ENCODE measurements at regions not wholly inside any gene's neighbourhood (a gene's known extent, or its start where the extent isn't known, plus 50 kb on each side); places are given as distances from the start of the nearest gene placed in this dataset.
"Not testable (repeated sequence)": the region's sequence is repeated elsewhere in the genome, so short reads cannot be mapped to it uniquely, and the experiment has no call there.

DNA sequence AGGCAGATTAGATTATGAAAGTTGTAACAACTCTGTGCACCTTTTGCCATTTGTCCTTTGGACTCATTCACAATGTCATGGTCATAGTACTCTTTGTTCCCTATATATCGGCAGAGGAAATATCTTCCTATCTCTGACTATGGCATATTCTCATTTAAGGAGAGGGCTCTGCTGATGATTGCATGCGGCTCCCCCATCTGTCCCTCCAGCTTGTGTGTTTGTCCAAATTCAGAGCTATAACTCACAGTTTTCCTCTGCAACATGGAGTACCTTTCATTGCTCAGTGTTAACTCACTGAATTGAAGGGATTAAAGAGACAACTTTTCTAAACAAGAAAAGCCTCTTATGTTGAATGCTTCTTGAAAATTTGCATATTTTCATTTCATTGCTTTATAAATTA is 145.5 kb downstream of the OTUD1 start:
- Mint-ChIP-seq H3K4me1 (no peaks in the 10 kb centered on the region), H3K4me3 (no peak overlapping the region), H3K27ac (no peak overlapping the region), H3K27me3 (peaks cover 2% of the 10 kb centered on the region), H3K36me3 (no peaks in the 10 kb centered on the region), H3K9me3 (peaks cover 0 to 8% (median 4%) of the 10 kb centered on the region in 3 donors)

DNA sequence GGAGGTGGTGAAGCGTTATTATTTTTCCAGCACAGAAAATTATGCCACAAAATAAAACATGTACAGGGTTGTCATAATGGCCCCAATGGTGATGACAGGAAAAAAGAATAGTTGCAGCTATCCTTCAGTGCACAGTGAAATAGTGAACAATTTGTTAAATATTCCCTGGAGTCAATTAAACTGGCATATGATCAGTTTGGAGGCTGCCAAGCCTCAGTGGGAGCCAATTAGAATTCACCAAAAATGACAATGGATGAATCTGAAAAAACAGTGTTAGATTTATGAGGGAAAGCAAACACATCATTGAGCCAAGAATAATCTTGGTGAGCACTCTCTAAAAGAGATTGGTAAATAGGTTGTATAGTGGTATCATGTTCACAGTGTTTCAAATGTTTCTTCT is 146.3 kb downstream of the OTUD1 start:
- H3K4me1 Mint-ChIP-seq: no peaks in the 10 kb centered on the region
- H3K4me3 Mint-ChIP-seq: no peak overlapping the region
- peaks cover 0 to 8% (median 4%) of the 10 kb centered on the region in 3 donors for H3K9me3 Mint-ChIP-seq
- H3K36me3 Mint-ChIP-seq: no peaks in the 10 kb centered on the region
- H3K27me3 Mint-ChIP-seq: no peaks in the 10 kb centered on the region
- H3K27ac Mint-ChIP-seq: no peak overlapping the region

DNA sequence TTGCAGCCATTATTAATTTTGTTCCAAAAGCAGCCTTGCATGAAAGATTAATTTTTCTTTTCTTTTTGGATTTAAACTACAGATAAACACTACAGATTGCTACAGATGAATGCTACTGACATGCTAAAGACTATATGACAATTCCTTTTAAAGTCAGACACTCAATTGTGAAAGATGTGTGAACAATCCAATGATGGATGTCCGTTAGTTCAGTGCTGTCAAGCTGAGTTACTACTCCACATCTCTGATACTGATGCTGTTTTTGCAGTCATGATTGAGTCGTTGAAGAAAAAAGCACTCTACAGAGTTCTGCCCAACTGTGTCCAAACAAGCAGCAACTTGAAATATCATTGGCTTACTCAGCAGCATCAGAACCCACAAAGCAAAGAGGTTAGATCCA is 146.8 kb downstream of the OTUD1 start:
- H3K36me3 Mint-ChIP-seq: no peaks in the 10 kb centered on the region
- H3K9me3 Mint-ChIP-seq: peaks cover 0 to 8% (median 4%) of the 10 kb centered on the region in 3 donors
- no peaks in the 10 kb centered on the region for H3K27me3 Mint-ChIP-seq
- H3K4me1 Mint-ChIP-seq: no peaks in the 10 kb centered on the region
- H3K4me3 Mint-ChIP-seq: no peak overlapping the region
- H3K27ac Mint-ChIP-seq: no peak overlapping the region

DNA sequence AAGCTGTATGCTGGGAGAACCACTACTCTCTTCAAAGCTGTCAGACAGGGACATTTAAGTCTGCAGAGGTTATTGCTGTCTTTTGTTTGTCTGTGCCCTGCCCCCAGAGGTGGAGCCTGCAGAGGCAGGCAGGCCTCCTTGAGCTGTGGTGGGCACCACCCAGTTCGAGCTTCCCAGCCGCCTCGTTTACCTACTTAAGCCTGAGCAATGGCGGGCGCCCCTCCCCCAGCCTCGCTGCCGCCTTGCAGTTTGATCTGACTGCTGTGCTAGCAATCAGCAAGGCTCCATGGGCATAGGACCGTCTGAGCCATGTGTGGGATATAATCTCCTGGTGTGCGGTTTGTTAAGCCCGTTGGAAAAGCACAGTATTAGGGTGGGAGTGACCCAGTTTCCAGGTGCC is 156.4 kb downstream of the OTUD1 start:
- not testable (repeated sequence) for H3K4me1 Mint-ChIP-seq, H3K27ac Mint-ChIP-seq, H3K36me3 Mint-ChIP-seq, H3K27me3 Mint-ChIP-seq, H3K9me3 Mint-ChIP-seq, H3K4me3 Mint-ChIP-seq

DNA sequence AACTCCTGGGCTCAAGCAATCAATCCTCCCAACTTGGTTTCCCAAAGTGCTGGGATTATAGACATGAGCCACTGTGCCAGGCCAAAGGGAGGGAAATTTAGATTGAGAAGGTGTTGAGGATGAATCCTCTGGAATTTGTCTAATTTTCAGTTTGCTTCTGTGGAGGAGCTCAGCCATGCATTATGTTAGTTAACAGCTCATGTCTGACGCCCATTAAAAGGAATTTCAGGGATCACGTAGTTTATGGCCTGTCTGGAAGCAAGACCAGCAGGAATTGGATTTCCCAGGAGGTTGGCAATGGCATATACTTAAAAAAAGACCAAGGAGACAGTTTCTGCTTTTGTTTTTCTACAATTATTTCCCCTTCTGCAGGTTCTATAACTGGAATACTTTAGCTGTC is 165.7 kb downstream of the OTUD1 start:
- Mint-ChIP-seq H3K27ac (no peak overlapping the region), H3K27me3 (peaks cover 6% of the 10 kb centered on the region), H3K4me1 (no peaks in the 10 kb centered on the region), H3K4me3 (no peak overlapping the region), H3K9me3 (no peaks in the 10 kb centered on the region), H3K36me3 (no peaks in the 10 kb centered on the region)

DNA sequence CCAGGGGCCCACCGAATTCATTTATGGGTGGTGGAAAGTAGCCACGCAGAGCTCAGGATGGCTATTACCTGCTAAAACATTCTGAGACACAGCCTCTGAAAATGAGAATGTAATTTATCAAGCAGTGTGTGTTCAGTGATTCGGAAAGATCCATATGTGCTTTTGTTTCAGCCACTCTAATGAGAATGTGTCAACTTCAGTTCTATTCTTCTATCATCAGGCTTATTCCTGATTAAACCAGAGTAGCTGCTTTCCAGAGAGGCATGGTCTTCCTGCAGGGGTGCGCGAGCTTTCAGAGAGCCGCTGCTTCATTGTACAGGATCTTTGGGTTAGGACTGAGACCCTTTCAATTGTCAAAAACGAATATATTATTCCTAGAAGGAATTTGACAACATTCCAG is 167.6 kb downstream of the OTUD1 start:
- Mint-ChIP-seq H3K4me1 (no peaks in the 10 kb centered on the region), H3K27me3 (peaks cover 6% of the 10 kb centered on the region), H3K9me3 (no peaks in the 10 kb centered on the region), H3K36me3 (no peaks in the 10 kb centered on the region), H3K4me3 (no peak overlapping the region), H3K27ac (no peak overlapping the region)

DNA sequence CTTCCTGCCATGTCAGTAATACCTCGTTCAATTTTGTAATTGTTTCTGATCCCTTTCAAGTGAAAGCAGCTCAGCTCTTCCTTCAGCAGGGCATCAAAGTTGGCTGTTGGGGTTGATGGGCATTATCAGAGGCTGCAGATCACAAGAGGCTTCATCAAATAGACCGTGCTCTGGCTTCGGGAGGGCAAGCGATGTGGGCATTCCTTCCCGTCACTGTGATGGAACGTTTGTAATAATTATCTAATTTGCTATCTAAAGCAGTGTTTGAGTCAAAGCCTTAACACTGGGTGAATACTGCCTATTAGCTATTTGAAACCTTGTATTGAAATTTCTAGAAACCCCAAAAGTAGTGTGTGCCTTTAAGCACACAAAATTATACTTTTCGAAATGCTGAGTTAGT is 170.1 kb downstream of the OTUD1 start:
- Mint-ChIP-seq H3K36me3 (no peaks in the 10 kb centered on the region), H3K9me3 (no peaks in the 10 kb centered on the region), H3K27me3 (no peaks in the 10 kb centered on the region), H3K4me3 (no peak overlapping the region), H3K27ac (no peak overlapping the region), H3K4me1 (peaks cover 0 to 1% (median 0%) of the 10 kb centered on the region in 3 donors)

DNA sequence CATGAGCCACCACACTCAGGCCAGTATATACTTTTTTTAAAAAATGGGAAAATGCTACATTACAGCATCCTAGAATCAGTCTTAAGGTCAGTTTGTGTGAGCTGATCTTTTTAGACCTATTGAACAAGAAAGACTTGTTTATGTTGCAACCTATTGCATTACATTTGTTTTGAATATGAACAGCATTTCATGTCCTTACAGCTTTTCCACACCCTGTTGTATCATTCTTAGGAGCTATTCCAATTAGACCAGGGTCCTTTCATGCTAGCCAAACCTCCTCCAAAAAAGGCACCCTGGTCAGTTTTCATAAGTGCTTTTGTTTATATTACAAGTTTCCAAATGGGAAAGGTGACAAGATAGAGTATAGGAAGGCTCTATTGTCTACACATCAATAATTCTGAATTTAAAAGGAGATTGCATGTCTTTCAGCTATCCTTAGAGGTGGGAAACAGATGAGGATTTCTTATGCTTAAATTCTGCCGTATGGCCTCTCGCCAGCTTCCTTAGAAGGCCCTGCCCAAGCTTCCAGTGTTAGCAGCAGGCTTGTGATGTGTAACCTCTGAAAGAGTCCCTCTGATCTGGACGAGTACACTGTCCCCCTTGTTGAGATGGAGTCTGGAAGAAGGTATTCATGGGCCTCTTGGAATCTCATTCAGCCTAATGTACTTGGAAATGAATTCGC is 171.9 kb downstream of the OTUD1 start:
- no peaks in the 10 kb centered on the region for H3K9me3 Mint-ChIP-seq
- no peaks in the 10 kb centered on the region for H3K27me3 Mint-ChIP-seq

DNA sequence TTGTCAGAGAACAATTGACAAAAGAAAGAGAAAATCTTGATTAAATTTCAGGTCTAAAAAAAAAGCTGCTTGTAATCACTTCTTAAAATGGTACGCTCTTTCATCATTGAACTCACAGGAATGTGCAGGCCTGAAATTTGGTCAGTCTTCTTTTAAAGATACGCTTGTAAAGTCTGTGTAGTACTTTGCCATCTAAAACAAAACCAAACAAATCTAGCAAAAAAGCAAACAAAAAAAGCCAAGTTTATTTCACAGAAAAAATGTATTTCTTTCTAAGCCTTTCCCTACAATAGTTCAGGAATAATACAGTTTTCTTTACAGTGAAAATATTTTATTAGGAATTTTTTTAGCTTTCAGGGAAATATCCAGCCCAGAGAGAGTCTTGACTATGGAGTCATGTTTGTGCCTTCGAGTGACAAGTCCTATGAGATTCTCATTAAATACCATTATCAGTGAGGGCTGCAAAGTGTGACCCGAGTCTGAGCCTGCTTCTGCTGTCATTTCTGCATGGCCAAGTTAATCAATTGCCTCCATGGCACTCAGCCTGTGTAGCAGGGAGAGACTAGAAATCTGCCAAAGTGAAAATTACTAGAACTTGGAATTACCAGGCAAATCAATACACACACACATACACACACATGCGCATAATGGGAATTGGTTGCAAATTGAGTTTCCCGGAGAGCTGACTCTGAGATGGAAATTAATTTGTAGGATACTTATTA is 172.6 kb downstream of the OTUD1 start:
- no peaks in the 10 kb centered on the region for H3K27me3 Mint-ChIP-seq
- no peaks in the 10 kb centered on the region for H3K36me3 Mint-ChIP-seq

More for the DNA sequence above, 171.9 kb downstream of the OTUD1 start:
- no peak overlapping the region for H3K4me3 Mint-ChIP-seq
- no peaks in the 10 kb centered on the region for H3K36me3 Mint-ChIP-seq
- H3K4me1 Mint-ChIP-seq: peaks cover 0 to 12% (median 2%) of the 10 kb centered on the region in 3 donors
- H3K27ac Mint-ChIP-seq: no peak overlapping the region

DNA sequence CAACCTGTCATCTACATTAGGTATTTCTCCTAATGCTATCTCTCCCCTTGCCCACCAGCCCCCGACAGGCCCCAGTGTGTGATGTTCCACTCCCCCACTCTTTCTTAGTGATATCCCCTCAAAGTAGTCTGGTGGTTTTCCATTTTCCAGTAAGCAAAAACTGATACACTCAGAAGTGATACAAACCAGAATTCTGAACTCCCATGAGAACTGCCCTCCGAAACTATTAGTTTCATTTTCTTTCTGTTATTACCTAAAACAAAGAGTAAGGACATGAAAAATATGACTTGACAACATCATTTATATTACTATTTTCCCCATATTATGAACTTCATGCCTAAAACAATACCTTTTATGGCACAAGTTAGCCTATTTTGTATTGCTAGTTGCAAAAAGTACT is 175.0 kb downstream of the OTUD1 start:
- Mint-ChIP-seq H3K9me3 (peaks cover 0 to 1% (median 0%) of the 10 kb centered on the region in 3 donors), H3K36me3 (no peaks in the 10 kb centered on the region), H3K27ac (no peak overlapping the region), H3K4me1 (peaks cover 0 to 12% (median 2%) of the 10 kb centered on the region in 3 donors), H3K4me3 (no peak overlapping the region), H3K27me3 (peaks cover 2% of the 10 kb centered on the region)

More for the DNA sequence above, 172.6 kb downstream of the OTUD1 start:
- H3K27ac Mint-ChIP-seq: no peak overlapping the region
- H3K4me3 Mint-ChIP-seq: no peak overlapping the region
- H3K4me1 Mint-ChIP-seq: peaks cover 0 to 12% (median 2%) of the 10 kb centered on the region in 3 donors
- H3K9me3 Mint-ChIP-seq: no peaks in the 10 kb centered on the region

DNA sequence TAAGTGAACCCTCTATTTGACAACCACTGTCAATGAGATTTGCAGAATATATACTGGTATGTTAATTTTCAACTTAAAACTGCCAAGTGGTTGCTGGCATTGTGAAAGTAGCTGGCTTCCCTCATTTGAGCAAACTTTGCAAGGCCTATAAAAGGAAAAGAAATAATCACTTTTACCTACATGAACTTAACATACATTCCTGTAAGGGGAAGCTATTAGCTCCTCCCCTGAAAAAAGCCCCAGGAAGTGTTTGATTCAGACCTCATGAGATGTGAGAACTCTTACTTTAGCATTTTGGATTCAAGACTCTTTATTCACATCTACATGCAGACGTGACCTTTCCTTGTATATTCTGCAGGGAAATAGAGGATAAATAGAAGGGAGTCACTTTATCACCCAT is 175.6 kb downstream of the OTUD1 start:
- Mint-ChIP-seq H3K9me3 (peaks cover 0 to 3% (median 0%) of the 10 kb centered on the region in 3 donors), H3K27me3 (peaks cover 2% of the 10 kb centered on the region), H3K4me1 (peaks cover 0 to 12% (median 2%) of the 10 kb centered on the region in 3 donors), H3K36me3 (no peaks in the 10 kb centered on the region), H3K4me3 (no peak overlapping the region), H3K27ac (no peak overlapping the region)

DNA sequence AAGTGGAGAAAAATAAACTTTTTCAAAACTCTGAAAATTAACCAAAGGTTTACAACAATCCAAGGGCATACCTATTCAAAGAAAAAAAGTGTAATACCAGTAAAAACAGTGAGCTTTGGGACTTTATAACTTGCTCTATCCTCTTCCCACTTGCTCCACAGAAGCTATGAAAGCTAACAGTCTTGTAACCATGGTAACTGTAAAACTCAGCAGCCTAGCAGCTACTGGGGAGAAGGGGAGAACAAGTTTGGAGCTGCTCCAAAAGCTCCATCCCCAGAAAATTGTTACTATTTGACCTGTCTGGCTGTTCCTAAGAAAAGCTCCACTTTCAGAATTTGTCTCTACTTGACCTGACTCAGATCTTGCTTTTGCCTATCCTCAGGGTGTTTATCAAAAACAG is 191.5 kb downstream of the OTUD1 start:
- Mint-ChIP-seq H3K36me3 (no peaks in the 10 kb centered on the region), H3K4me1 (no peaks in the 10 kb centered on the region), H3K27me3 (no peaks in the 10 kb centered on the region), H3K4me3 (no peak overlapping the region), H3K9me3 (peaks cover 3 to 9% (median 6%) of the 10 kb centered on the region in 3 donors), H3K27ac (no peak overlapping the region)

DNA sequence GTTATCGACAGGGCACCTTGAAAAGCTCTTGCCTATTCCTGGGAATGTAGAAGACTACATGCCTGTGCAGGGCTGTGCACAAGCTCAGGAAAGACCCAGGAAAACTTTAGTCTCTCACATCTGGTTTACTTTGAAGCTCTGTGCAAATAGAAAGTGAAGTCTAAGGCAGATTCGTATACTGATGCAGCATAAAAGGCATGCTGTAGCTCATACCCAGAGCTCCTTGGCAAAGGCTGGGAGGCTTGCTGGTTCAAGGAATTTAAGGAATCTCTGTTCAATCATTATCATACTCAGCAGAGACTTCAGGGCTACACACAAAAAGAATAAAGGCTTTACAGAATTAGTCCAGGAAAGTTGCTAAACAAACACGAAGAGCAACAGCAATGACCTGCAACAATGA is 192.0 kb downstream of the OTUD1 start:
- Mint-ChIP-seq H3K9me3 (peaks cover 3 to 9% (median 6%) of the 10 kb centered on the region in 3 donors), H3K4me1 (no peaks in the 10 kb centered on the region), H3K27ac (no peak overlapping the region), H3K36me3 (no peaks in the 10 kb centered on the region), H3K27me3 (no peaks in the 10 kb centered on the region), H3K4me3 (no peak overlapping the region)

DNA sequence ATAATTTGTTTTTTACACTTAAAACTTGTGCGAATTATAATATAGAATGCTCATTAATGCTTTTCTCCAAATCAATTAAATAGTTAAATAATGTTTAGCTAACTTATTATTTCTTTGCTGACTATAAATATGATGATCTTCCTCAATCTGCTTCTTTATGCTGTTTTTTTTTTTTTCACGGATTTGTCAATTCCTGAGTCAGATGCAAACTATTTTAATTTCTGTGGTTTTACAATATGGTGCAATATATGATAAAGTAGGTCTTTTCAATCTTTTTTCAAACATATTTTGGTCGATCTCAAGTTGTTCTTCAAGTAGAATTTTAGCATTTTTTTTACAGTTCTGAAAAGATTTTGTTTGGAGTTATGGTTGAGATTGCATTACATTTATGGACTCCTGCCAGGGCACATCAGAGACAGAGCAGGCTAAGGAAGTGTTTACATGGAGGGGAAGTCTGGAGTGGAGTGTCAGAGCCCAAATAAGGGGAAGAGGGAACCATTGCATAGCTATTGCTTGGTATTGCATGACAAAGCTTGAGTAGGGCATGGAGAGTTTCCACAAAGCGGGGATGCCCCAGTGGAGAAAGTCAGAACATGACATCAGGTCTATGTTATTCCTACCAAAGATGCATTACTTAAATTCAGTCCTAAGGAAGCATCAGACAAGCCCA is 204.4 kb downstream of the OTUD1 start:
- Mint-ChIP-seq H3K27ac (no peak overlapping the region), H3K27me3 (no peaks in the 10 kb centered on the region), H3K4me1 (no peaks in the 10 kb centered on the region), H3K36me3 (no peaks in the 10 kb centered on the region), H3K4me3 (no peak overlapping the region), H3K9me3 (no peaks in the 10 kb centered on the region)

DNA sequence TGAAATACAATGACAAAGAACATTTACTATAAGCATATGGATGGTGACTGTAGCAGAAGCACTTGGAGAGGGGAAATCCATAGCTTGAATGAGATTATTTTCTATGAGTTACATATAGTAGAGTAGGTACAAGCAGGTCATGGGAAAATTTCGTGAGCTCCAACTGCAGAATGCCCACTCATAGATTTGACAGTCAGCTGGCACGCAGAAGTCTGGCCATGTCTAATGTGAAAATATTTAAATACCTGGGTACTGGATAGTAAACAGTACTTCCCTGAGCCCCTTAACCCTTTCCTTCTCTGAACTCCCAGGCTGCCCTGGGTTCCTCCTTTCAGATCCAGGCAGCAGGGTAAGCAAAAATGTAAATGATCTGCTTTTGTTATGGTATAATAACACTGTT is 209.7 kb downstream of the OTUD1 start:
- peaks cover 2% of the 10 kb centered on the region for H3K27me3 Mint-ChIP-seq
- H3K27ac Mint-ChIP-seq: no peak overlapping the region
- peaks cover 1 to 3% (median 3%) of the 10 kb centered on the region in 3 donors for H3K9me3 Mint-ChIP-seq
- H3K36me3 Mint-ChIP-seq: no peaks in the 10 kb centered on the region
- H3K4me1 Mint-ChIP-seq: peaks cover 0 to 3% (median 0%) of the 10 kb centered on the region in 3 donors
- no peak overlapping the region for H3K4me3 Mint-ChIP-seq
